Endothelial cell (in vitro differentiated cells): ENCODE measurements at regions not wholly inside any gene's neighbourhood (a gene's known extent, or its start where the extent isn't known, plus 50 kb on each side); places are given as distances from the start of the nearest gene placed in this dataset.

Experiments
- DNase-seq: peaks from one replicate; pipeline ENCODE4 v3.0.0; 2021; ENCODE audit warnings: low spot score
- H3K27ac Mint-ChIP-seq: one replicate; pipeline ENCODE4 v1.8.0; 2021; ENCODE audit warnings: mixed read lengths, inconsistent platforms; ENCODE audit not compliant: unreplicated experiment
- H3K27me3 Mint-ChIP-seq: one replicate; pipeline ENCODE4 v1.8.0; 2021; ENCODE audit warnings: mild to moderate bottlenecking, moderate library complexity, mixed read lengths, inconsistent platforms; ENCODE audit not compliant: unreplicated experiment
- H3K36me3 Mint-ChIP-seq: one replicate; pipeline ENCODE4 v1.8.0; 2021; ENCODE audit warnings: mild to moderate bottlenecking, low read depth, mixed read lengths, inconsistent platforms; ENCODE audit not compliant: unreplicated experiment
- H3K4me1 Mint-ChIP-seq: one replicate; pipeline ENCODE4 v1.8.0; 2021; ENCODE audit warnings: mild to moderate bottlenecking, mixed read lengths, inconsistent platforms; ENCODE audit not compliant: unreplicated experiment
- H3K4me3 Mint-ChIP-seq: one replicate; pipeline ENCODE4 v1.8.0; 2021; ENCODE audit warnings: mild to moderate bottlenecking, mixed read lengths, inconsistent platforms; ENCODE audit not compliant: unreplicated experiment
- H3K9me3 Mint-ChIP-seq: one replicate; pipeline ENCODE4 v1.8.0; 2021; ENCODE audit warnings: mixed read lengths, inconsistent platforms; ENCODE audit not compliant: unreplicated experiment
- CTCF ChIP-seq: fragments of 200-600 bp; sonication (generic); IDR thresholded peaks from one replicate; pipeline ENCODE4 v1.5.0; 2021; ENCODE audit warnings: antibody characterized with exemption; ENCODE audit not compliant: unreplicated experiment

GRCh38 chr7:56174875-56175760 lies 58.9 kb upstream of the NUPR2 start:
- no peak for DNase-seq

GRCh38 chr7:56174346-56174874 lies 58.2 kb upstream of the NUPR2 start:
- Mint-ChIP-seq H3K36me3 (peaks cover 22% of the 10 kb centered on the region), H3K4me3 (no peak overlapping the region), H3K27ac (no peak overlapping the region), H3K9me3 (peaks cover 43% of the 10 kb centered on the region), H3K4me1 (no peaks in the 10 kb centered on the region), H3K27me3 (peaks cover 5% of the 10 kb centered on the region)
- DNase-seq, result no peak
- TF ChIP-seq CTCF, result no peak

More at GRCh38 chr7:56174875-56175760, 58.9 kb upstream of the NUPR2 start:
- no peak for TF ChIP-seq CTCF
- peaks cover 19% of the 10 kb centered on the region for H3K36me3 Mint-ChIP-seq
- H3K9me3 Mint-ChIP-seq, result peaks cover 42% of the 10 kb centered on the region
- no peak overlapping the region for H3K27ac Mint-ChIP-seq
- peaks cover 8% of the 10 kb centered on the region for H3K27me3 Mint-ChIP-seq
- no peaks in the 10 kb centered on the region for H3K4me1 Mint-ChIP-seq
- no peak overlapping the region for H3K4me3 Mint-ChIP-seq
